Activated CD4-positive, alpha-beta T cell treated with anti-CD3 and anti-CD28 coated beads, Interleukin-2, amount 10 ng/mL, durations not matched to agents 7 days and 5 days (primary cell): ENCODE measurements at regions not wholly inside any gene's neighbourhood (a gene's known extent, or its start where the extent isn't known, plus 50 kb on each side); places are given as distances from the start of the nearest gene placed in this dataset.

Source experiments
- CTCF ChIA-PET: fragments of 350-600 bp; sonication (Branson Sonifier 250); formaldehyde crosslinking; loops from one replicate; lab custom pipeline; 2021; ENCODE audit warnings: antibody characterized with exemption; lab: Charles Lee
- POLR2A ChIA-PET: fragments of 350-600 bp; sonication (Branson Sonifier 250); formaldehyde crosslinking; loops from one replicate; lab custom pipeline; 2021; ENCODE audit warnings: antibody characterized with exemption; lab: Charles Lee
- DNase-seq: peaks from one replicate; pipeline ENCODE4 v3.0.0-alpha.2; 2020
- H3K27ac Mint-ChIP-seq: one replicate; pipeline ENCODE4 v1.8.0; 2021; ENCODE audit warnings: mild to moderate bottlenecking, moderate library complexity, mixed read lengths
- H3K27me3 Mint-ChIP-seq: one replicate; pipeline ENCODE4 v1.8.0; 2021; ENCODE audit warnings: mixed read lengths
- H3K36me3 Mint-ChIP-seq: one replicate; pipeline ENCODE4 v1.8.0; 2021; ENCODE audit warnings: low read depth, mixed read lengths
- H3K4me1 Mint-ChIP-seq: one replicate; pipeline ENCODE4 v1.8.0; 2021; ENCODE audit warnings: mixed read lengths
- H3K4me3 Mint-ChIP-seq: one replicate; pipeline ENCODE4 v1.8.0; 2021; ENCODE audit warnings: mild to moderate bottlenecking, moderate library complexity, mixed read lengths
- H3K9me3 Mint-ChIP-seq: one replicate; pipeline ENCODE4 v1.8.0; 2021; ENCODE audit warnings: mixed read lengths

- Mint-ChIP-seq H3K9me3 (peaks cover 5% of the 10 kb centered on the region), H3K27me3 (no peaks in the 10 kb centered on the region), H3K27ac (no peak overlapping the region), H3K36me3 (no peaks in the 10 kb centered on the region), H3K4me1 (no peaks in the 10 kb centered on the region), H3K4me3 (no peak overlapping the region)
- POLR2A ChIA-PET = no interaction called here
- CTCF ChIA-PET = no interaction called here
- no peak for DNase-seq
Observed at GRCh38 chr2:193973781-193974180, 1683.2 kb upstream of the SLC39A10 start.

- DNase-seq = no peak
- H3K4me1 Mint-ChIP-seq = no peaks in the 10 kb centered on the region
- no peak overlapping the region for H3K4me3 Mint-ChIP-seq
- H3K9me3 Mint-ChIP-seq = no peaks in the 10 kb centered on the region
- ChIA-PET POLR2A (no interaction called here), CTCF (no interaction called here)
- H3K36me3 Mint-ChIP-seq = no peaks in the 10 kb centered on the region
- H3K27ac Mint-ChIP-seq = no peak overlapping the region
- no peaks in the 10 kb centered on the region for H3K27me3 Mint-ChIP-seq
Observed at GRCh38 chr2:193966590-193966989, 1690.4 kb upstream of the SLC39A10 start.

- ChIA-PET CTCF (no interaction called here), POLR2A (no interaction called here)
- DNase-seq = no peak
- Mint-ChIP-seq H3K4me3 (no peak overlapping the region), H3K36me3 (no peaks in the 10 kb centered on the region), H3K27me3 (no peaks in the 10 kb centered on the region), H3K4me1 (no peaks in the 10 kb centered on the region), H3K27ac (no peak overlapping the region), H3K9me3 (no peaks in the 10 kb centered on the region)
Observed at GRCh38 chr2:193965263-193965662, 1691.8 kb upstream of the SLC39A10 start.

GRCh38 chr2:193963472-193964119 is 1693.4 kb upstream of the SLC39A10 start:
- no peaks in the 10 kb centered on the region for H3K27me3 Mint-ChIP-seq
- H3K36me3 Mint-ChIP-seq = no peaks in the 10 kb centered on the region
- CTCF ChIA-PET = no interaction called here
- POLR2A ChIA-PET = no interaction called here
- no peaks in the 10 kb centered on the region for H3K9me3 Mint-ChIP-seq
- H3K27ac Mint-ChIP-seq = no peak overlapping the region
- no peaks in the 10 kb centered on the region for H3K4me1 Mint-ChIP-seq
- H3K4me3 Mint-ChIP-seq = no peak overlapping the region
- DNase-seq = no peak

- no peaks in the 10 kb centered on the region for H3K9me3 Mint-ChIP-seq
- no peaks in the 10 kb centered on the region for H3K4me1 Mint-ChIP-seq
- POLR2A ChIA-PET = no interaction called here
- CTCF ChIA-PET = no interaction called here
- H3K4me3 Mint-ChIP-seq = no peak overlapping the region
- H3K27me3 Mint-ChIP-seq = no peaks in the 10 kb centered on the region
- H3K27ac Mint-ChIP-seq = no peak overlapping the region
- H3K36me3 Mint-ChIP-seq = no peaks in the 10 kb centered on the region
- no peak for DNase-seq
Observed at GRCh38 chr2:193946806-193947205, 1710.2 kb upstream of the SLC39A10 start.

GRCh38 chr2:193943406-193943960 is 1713.5 kb upstream of the SLC39A10 start:
- no peak overlapping the region for H3K4me3 Mint-ChIP-seq
- ChIA-PET POLR2A (no interaction called here), CTCF (interaction anchor here (0.6 kb wide), 1 partner anchor 269 kb away, joined by 4 read pairs; no protein-coding TSS in a partner anchor)
- H3K4me1 Mint-ChIP-seq = no peaks in the 10 kb centered on the region
- H3K27ac Mint-ChIP-seq = no peak overlapping the region
- no peak for DNase-seq
- H3K36me3 Mint-ChIP-seq = no peaks in the 10 kb centered on the region
- H3K9me3 Mint-ChIP-seq = no peaks in the 10 kb centered on the region
- no peaks in the 10 kb centered on the region for H3K27me3 Mint-ChIP-seq

GRCh38 chr2:193935114-193935513 is 1721.9 kb upstream of the SLC39A10 start:
- DNase-seq = no peak
- ChIA-PET POLR2A (no interaction called here), CTCF (no interaction called here)
- Mint-ChIP-seq H3K4me3 (no peak overlapping the region), H3K36me3 (no peaks in the 10 kb centered on the region), H3K4me1 (no peaks in the 10 kb centered on the region), H3K27me3 (no peaks in the 10 kb centered on the region), H3K9me3 (no peaks in the 10 kb centered on the region), H3K27ac (no peak overlapping the region)

GRCh38 chr2:193929131-193929530 is 1727.9 kb upstream of the SLC39A10 start:
- H3K27ac Mint-ChIP-seq = no peak overlapping the region
- no peaks in the 10 kb centered on the region for H3K36me3 Mint-ChIP-seq
- H3K9me3 Mint-ChIP-seq = no peaks in the 10 kb centered on the region
- CTCF ChIA-PET = no interaction called here
- H3K4me3 Mint-ChIP-seq = no peak overlapping the region
- DNase-seq = no peak
- POLR2A ChIA-PET = no interaction called here
- H3K4me1 Mint-ChIP-seq = no peaks in the 10 kb centered on the region
- H3K27me3 Mint-ChIP-seq = no peaks in the 10 kb centered on the region

- Mint-ChIP-seq H3K27ac (no peak overlapping the region), H3K4me1 (no peaks in the 10 kb centered on the region), H3K27me3 (no peaks in the 10 kb centered on the region), H3K36me3 (no peaks in the 10 kb centered on the region), H3K4me3 (no peak overlapping the region), H3K9me3 (no peaks in the 10 kb centered on the region)
- CTCF ChIA-PET = interaction anchor here (0.6 kb wide), 1 partner anchor 748 kb away, joined by 3 read pairs; no protein-coding TSS in a partner anchor
- no peak for DNase-seq
- POLR2A ChIA-PET = no interaction called here
Observed at GRCh38 chr2:193907561-193907960, 1712.8 kb upstream of the TMEFF2 start.

- ChIA-PET CTCF (no interaction called here), POLR2A (no interaction called here)
- Mint-ChIP-seq H3K36me3 (no peaks in the 10 kb centered on the region), H3K27ac (no peak overlapping the region), H3K9me3 (no peaks in the 10 kb centered on the region), H3K27me3 (no peaks in the 10 kb centered on the region), H3K4me3 (no peak overlapping the region), H3K4me1 (no peaks in the 10 kb centered on the region)
- DNase-seq = no peak
Observed at GRCh38 chr2:193900292-193900691, 1705.6 kb upstream of the TMEFF2 start.

- Mint-ChIP-seq H3K27ac (no peak overlapping the region), H3K4me3 (no peak overlapping the region), H3K27me3 (no peaks in the 10 kb centered on the region), H3K9me3 (no peaks in the 10 kb centered on the region), H3K36me3 (no peaks in the 10 kb centered on the region), H3K4me1 (no peaks in the 10 kb centered on the region)
- ChIA-PET POLR2A (no interaction called here), CTCF (no interaction called here)
- DNase-seq = no peak
Observed at GRCh38 chr2:193895226-193895625, 1700.5 kb upstream of the TMEFF2 start.

GRCh38 chr2:193894081-193894480 is 1699.3 kb upstream of the TMEFF2 start:
- H3K4me1 Mint-ChIP-seq = no peaks in the 10 kb centered on the region
- no peak for DNase-seq
- no peak overlapping the region for H3K27ac Mint-ChIP-seq
- CTCF ChIA-PET = no interaction called here
- H3K9me3 Mint-ChIP-seq = no peaks in the 10 kb centered on the region
- H3K27me3 Mint-ChIP-seq = no peaks in the 10 kb centered on the region
- no peaks in the 10 kb centered on the region for H3K36me3 Mint-ChIP-seq
- POLR2A ChIA-PET = no interaction called here
- no peak overlapping the region for H3K4me3 Mint-ChIP-seq

GRCh38 chr2:193891023-193891422 is 1696.3 kb upstream of the TMEFF2 start:
- no peaks in the 10 kb centered on the region for H3K36me3 Mint-ChIP-seq
- no peak overlapping the region for H3K4me3 Mint-ChIP-seq
- no peak for DNase-seq
- no peaks in the 10 kb centered on the region for H3K4me1 Mint-ChIP-seq
- no peaks in the 10 kb centered on the region for H3K9me3 Mint-ChIP-seq
- CTCF ChIA-PET = no interaction called here
- POLR2A ChIA-PET = interaction anchor here (0.7 kb wide), 1 partner anchor 164 kb away, joined by 3 read pairs; no protein-coding TSS in a partner anchor
- no peak overlapping the region for H3K27ac Mint-ChIP-seq
- H3K27me3 Mint-ChIP-seq = no peaks in the 10 kb centered on the region

GRCh38 chr2:193885419-193885818 is 1690.7 kb upstream of the TMEFF2 start:
- Mint-ChIP-seq H3K27me3 (no peaks in the 10 kb centered on the region), H3K27ac (no peak overlapping the region), H3K4me3 (no peak overlapping the region), H3K4me1 (no peaks in the 10 kb centered on the region), H3K36me3 (no peaks in the 10 kb centered on the region), H3K9me3 (no peaks in the 10 kb centered on the region)
- ChIA-PET POLR2A (no interaction called here), CTCF (no interaction called here)
- DNase-seq = no peak
